ENCODE measurements at regions not wholly inside any gene's neighbourhood (a gene's known extent, or its start where the extent isn't known, plus 50 kb on each side); places are given as distances from the start of the nearest gene placed in this dataset.

DNA sequence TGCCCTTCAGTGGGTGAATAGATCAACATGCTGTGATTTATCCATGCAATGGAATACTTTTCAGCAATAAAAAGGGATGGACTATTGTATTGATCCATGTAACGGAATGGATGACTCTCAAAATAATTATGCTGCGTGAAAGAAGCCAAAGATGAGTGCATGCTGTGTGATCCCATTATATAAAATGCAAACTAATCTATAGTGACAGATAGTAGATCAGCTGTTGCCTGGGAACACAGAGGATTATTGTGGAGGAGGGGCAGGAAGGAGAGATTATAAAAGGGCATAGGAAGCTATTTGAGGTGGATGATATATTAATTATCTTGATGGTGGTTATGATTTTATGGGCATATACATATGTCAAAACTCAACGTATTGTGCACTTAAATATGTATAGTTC, 55.5 kb upstream of the ADAM23 start:
- no peak for TF ChIP-seq YY1 (IDR thresholded peaks at IDR 0.05; ENCODE audit: insufficient read depth, insufficient read length)
- no peak for TF ChIP-seq SUZ12 (IDR thresholded peaks at IDR 0.05; ENCODE audit: extremely low read depth, insufficient read depth, insufficient read length)
